NCI-H345 treated with DMSO at 0.1 percent for 48 hours (cell line): ENCODE measurements at regions not wholly inside any gene's neighbourhood (a gene's known extent, or its start where the extent isn't known, plus 50 kb on each side); places are given as distances from the start of the nearest gene placed in this dataset.
A peak's percentile ranks its signal among the peaks of the same experiment; 100 is the strongest.
"Not testable (repeated sequence)": the region's sequence is repeated elsewhere in the genome, so short reads cannot be mapped to it uniquely, and the experiment has no call there.

Experiments used
- DNase-seq: peaks from one replicate; lab custom pipeline; 2025; ENCODE audit not compliant: unreplicated experiment; lab: John Stamatoyannopoulos, UW

GRCh38 chr16:14002416-14002990 is 68.6 kb upstream of the MRTFB start:
- no peak for DNase-seq

DNA sequence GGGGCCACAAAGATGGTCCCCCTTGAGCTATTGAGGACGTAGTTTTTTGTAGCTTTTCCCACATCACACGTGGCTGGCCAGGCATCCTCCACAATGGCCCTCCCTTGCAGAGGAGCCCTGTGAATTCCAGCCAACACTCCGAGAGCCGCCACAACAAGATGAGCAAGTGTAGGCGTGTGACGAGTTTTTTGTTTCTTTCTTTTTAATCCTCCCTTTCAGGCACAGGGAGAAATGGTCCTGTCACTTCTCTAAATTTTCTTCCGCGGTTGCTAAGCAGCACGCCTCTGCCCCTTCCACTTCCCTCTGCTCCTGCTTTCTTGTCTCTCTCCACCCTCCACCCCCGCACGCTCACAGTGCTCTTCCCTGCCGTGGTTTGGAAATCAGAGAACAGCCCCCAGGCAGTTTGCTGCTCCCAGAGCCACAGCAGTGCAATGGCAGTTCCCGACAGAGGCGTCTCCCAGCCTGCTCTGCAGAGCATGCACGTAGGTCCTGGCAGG is 68.0 kb upstream of the MRTFB start:
- no peak for DNase-seq

DNA sequence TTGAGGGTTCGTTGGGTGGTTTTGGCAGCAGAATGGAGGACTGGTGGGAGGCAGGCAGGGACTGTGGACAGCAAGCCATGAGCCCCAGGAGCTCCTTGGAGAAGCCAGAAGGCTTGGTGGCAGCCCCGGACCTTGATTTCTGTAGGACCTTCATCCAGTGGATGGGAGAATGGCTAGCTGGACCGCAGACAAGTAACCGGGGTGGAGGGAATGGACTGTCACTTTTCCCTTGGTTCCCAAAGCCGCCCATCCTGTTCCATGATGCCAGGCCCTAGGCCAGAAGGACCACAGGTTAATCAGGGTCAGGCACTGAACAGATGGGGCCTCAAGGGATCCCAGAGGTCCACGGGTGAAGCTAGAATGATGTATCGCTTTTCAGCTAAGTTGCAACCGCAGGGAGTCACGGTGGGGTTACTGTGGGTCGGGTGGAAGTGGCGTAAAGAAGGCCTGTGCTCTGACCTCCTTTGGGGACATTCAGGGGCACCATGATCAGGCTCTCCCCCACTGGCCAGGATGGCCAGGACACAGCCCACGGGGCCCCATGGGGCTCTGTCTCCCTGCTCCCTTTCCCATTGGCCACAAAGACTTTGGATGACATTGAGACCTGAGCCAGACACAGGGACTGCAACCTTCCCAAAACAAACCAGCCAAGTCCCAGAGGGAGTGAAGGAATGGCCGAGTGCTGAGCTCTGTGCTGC is 66.9 kb upstream of the MRTFB start:
- DNase-seq: no peak

GRCh38 chr16:14004729-14005315 is 66.3 kb upstream of the MRTFB start:
- DNase-seq: no peak

DNA sequence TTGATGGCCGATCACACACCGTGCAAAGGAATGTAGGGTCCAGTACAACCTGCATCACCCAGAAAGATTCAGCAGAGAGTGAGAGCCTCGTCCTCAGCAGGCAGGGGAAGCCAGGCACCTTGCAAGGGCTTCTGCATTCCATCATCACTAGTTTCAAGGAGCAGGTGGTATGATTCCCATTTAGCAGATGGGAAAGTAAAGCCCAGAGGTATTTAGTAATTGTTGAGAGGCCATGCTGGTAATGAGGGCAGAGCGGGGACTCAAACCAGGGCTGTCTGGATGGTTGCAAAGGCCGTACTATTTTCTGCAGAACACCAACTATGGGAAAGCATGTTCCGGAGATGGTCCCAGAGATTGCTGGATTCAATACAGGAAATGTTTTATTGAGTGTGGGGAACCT is 65.8 kb upstream of the MRTFB start:
- DNase-seq: no peak

- DNase-seq: peak; percentile 34
Measured at GRCh38 chr16:14007450-14007849, 63.7 kb upstream of the MRTFB start.

DNA sequence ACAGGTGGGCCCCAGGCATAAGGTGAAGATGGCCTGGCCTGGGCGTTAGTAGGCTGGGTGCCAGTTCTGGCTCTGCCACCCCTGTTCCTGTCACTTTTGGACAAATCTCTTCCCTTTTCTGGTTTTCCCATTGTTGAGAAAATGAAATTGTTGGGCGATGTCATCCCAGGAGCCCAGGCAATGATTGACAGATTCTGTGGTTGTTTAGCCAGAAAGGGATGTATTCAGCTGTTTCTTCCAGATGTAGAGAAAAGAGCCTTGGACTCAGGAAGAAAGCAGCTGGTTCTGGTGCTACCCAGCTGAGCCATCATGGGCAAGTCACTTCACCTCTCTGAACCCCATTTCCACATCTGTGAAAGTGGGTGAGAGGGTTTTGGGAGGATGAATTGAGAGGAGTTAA is 60.1 kb upstream of the MRTFB start:
- DNase-seq: no peak

GRCh38 chr16:14011846-14012245 is 59.3 kb upstream of the MRTFB start:
- no peak for DNase-seq

DNA sequence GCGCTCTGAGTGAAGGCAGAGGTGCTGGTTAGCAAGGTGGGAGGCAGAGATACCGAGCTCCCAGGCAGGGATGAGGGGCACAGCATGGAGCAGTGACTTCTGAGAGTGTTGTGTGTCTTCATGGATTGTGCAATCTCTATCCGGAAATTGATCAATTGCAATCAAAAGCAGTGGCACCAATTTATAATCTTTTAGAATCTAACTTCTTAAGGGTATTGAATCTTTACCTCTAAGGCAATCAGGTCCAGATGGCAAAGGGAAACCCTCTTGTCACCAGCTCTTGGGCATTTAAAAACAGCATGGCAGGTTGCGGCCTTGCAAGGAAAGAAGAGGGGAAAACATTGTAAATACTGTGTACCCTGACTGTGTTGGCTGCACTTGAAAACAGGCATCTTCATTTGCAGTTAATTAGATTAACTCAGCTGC is 58.0 kb upstream of the MRTFB start:
- no peak for DNase-seq

DNA sequence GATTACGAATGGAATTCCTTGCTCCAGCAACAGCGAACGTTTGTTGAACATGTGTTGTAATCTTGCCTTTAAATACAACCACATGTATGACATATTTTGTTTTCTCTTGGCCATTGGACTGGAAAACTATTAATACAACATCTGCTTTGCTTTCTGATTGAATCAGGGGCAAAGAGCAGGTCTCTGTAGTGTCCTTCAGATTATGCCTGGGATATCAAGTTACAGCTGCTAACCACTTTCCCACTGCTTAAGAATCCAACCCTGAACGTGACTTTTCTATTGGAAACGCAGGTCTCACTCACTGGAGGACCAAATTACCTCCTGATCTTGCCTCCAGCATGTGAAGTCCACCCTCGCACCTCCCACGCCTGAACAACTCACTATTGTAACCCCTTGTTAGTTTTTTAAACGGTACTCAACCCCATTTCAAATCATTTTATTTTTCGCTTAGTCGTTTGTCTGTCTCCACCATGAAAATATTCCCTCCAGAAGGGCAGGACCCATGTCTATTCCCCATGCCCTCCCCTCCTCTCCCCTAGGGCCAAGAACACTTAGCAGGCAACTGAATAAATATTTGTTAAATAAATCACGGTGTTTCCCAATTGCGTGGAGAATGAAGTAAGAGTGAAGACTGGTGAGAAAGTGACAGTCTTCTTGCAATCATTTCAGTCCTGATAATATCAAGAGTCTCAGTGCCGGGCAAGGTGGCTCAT is 57.4 kb upstream of the MRTFB start:
- peak; percentile 18 for DNase-seq

GRCh38 chr16:14014284-14014625 is 56.9 kb upstream of the MRTFB start:
- no peak for DNase-seq

DNA sequence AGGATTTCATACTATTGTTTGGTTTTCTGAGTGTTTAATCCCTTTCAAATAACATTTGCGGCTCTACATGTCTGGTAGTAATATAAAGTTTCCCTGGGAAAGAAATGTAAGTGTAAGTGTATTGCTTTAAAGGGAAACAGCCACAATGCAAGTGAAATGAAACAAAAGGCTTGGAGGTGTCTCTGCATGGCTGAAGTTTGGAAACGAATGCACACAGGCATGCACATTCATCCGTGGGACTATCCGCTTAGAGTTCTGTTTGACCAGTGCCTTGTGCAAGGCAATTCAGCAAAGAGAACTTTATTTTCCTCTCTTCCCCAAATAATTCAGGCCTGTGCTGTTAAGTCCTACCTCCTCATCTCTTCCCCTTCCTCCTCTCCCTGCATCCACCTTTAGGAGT is 56.1 kb upstream of the MRTFB start:
- DNase-seq: no peak

- no peak for DNase-seq
Measured at GRCh38 chr16:14015461-14015860, 55.7 kb upstream of the MRTFB start.

GRCh38 chr16:14015948-14016347 is 55.2 kb upstream of the MRTFB start:
- DNase-seq: no peak

GRCh38 chr16:14016362-14016761 is 54.8 kb upstream of the MRTFB start:
- DNase-seq: not testable (repeated sequence)

GRCh38 chr16:14017886-14018285 is 53.2 kb upstream of the MRTFB start:
- DNase-seq: no peak

- DNase-seq: no peak
Measured at GRCh38 chr16:14018851-14019250, 52.3 kb upstream of the MRTFB start.

DNA sequence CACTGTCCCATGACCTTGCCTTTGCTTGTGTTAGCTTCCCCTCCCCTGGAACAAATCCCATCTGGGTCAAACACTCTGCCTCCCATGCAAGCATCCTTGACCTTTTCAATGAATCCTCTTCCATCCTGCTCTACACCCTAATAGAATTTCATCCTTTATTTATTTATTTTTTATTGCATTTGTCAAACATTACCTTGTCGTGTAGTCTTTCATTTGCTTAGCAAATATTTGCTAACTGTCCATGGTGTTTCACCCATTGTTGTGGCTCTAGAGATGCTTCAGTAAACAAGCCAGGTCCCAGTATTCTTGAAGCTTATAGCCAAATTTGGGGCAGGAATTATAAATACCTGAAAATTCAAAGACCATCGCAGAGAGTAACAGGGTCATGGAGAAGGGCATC is 51.0 kb upstream of the MRTFB start:
- DNase-seq: peak; percentile 86
